Thymus (tissue), 11 donors: ENCODE measurements at regions not wholly inside any gene's neighbourhood (a gene's known extent, or its start where the extent isn't known, plus 50 kb on each side); places are given as distances from the start of the nearest gene placed in this dataset.
"Not testable (repeated sequence)": the region's sequence is repeated elsewhere in the genome, so short reads cannot be mapped to it uniquely, and the experiment has no call there.

Source experiments
- DNase-seq, 9 donors: peaks; one replicate each; pipeline ENCODE4 v3.0.0-alpha.2; 2013; ENCODE audit warnings: low spot score in 9 of 9, low read depth in 6 of 9, missing footprints in 1 of 9
- H3K27ac ChIP-seq, 2 donors: one replicate each; pipeline ENCODE4 v1.5.1; 2013; ENCODE audit warnings: control low read depth in 1 of 2, low read depth in 1 of 2, low read length in 1 of 2, mild to moderate bottlenecking in 1 of 2, moderate library complexity in 1 of 2
- H3K27me3 ChIP-seq, 2 donors: one replicate each; pipeline ENCODE4 v1.5.1; 2013; ENCODE audit warnings: low read length in 1 of 2; ENCODE audit not compliant: control insufficient read depth in 2 of 2, insufficient read depth in 1 of 2
- H3K36me3 ChIP-seq, 2 donors: one replicate each; pipeline ENCODE4 v1.5.1; 2013; ENCODE audit warnings: low read length in 1 of 2, mild to moderate bottlenecking in 1 of 2, moderate library complexity in 1 of 2; ENCODE audit not compliant: control insufficient read depth in 2 of 2, insufficient read depth in 2 of 2
- H3K4me1 ChIP-seq, 2 donors: one replicate each; pipeline ENCODE4 v1.5.1; 2013; ENCODE audit warnings: low read length in 2 of 2; ENCODE audit not compliant: control insufficient read depth in 2 of 2, insufficient read depth in 2 of 2
- H3K4me3 ChIP-seq, 2 donors: one replicate each; pipeline ENCODE4 v1.5.1; 2013; ENCODE audit warnings: low read length in 2 of 2, control low read depth in 1 of 2, mild to moderate bottlenecking in 1 of 2
- H3K9me3 ChIP-seq, 2 donors: one replicate each; pipeline ENCODE4 v1.5.1; 2013; ENCODE audit warnings: low read length in 1 of 2, mild to moderate bottlenecking in 1 of 2; ENCODE audit not compliant: control insufficient read depth in 2 of 2, insufficient read depth in 1 of 2
- WGBS: extraction: QIAGEN DNeasy Blood & Tissue Kit; methylation state at CpG from one replicate; pipeline ENCODE4 v1.1.7; 2013; 5-methylcytosine and 5-hydroxymethylcytosine counted together
- donor health status: healthy.

DNA sequence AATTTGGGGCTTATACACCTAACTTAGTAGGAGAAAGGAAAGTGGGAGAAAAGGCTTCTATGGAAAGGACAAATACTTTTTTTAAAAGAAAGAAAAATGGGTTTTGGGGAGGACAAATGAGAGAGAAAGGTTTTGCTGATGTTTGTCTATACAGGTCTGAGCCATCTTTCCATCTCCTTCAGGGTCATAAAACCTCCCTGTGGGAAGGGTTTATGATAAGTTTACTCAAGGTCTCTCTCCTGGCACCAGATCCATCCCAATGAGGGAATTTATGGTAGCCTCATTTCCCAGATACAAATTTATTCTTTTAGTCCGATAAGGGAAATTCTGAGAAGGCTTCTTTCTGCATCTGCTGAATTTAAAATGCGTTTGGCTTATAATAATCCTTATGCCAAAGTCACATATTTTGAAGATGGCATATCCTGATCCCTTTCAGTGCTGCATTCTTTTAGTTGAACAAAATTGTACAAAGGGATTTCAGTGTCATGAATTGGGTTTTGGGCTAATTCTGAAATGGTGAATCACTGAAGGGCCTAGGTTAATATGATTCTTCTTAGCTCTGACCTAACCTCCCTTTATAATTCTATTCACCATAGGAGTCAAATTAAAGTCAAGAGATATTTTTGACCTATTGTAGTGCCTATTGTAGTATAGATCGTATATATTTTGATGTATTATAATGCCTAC lies 173.5 kb upstream of the DYRK2 start:
- WGBS = 98% methylated on average over 3 of the region's 3 CpGs
- H3K9me3 ChIP-seq = no peaks in the 10 kb centered on the region

GRCh38 chr12:67475725-67476124 lies 172.8 kb upstream of the DYRK2 start:
- no peaks in the 10 kb centered on the region for H3K27me3 ChIP-seq
- H3K36me3 ChIP-seq = no peaks in the 10 kb centered on the region
- WGBS = 96% methylated on average over 2 of the region's 2 CpGs
- no peak overlapping the region for H3K4me3 ChIP-seq
- DNase-seq = no peak
- no peak overlapping the region for H3K27ac ChIP-seq
- no peaks in the 10 kb centered on the region for H3K9me3 ChIP-seq
- H3K4me1 ChIP-seq = peaks cover 0 to 7% of the 10 kb centered on the region in 2 donors

More for the DNA sequence above, 173.5 kb upstream of the DYRK2 start:
- peaks cover 0 to 11% of the 10 kb centered on the region in 2 donors for H3K4me1 ChIP-seq
- H3K27ac ChIP-seq = no peak overlapping the region
- no peaks in the 10 kb centered on the region for H3K27me3 ChIP-seq
- H3K36me3 ChIP-seq = no peaks in the 10 kb centered on the region
- no peak overlapping the region for H3K4me3 ChIP-seq
- no peak for DNase-seq

DNA sequence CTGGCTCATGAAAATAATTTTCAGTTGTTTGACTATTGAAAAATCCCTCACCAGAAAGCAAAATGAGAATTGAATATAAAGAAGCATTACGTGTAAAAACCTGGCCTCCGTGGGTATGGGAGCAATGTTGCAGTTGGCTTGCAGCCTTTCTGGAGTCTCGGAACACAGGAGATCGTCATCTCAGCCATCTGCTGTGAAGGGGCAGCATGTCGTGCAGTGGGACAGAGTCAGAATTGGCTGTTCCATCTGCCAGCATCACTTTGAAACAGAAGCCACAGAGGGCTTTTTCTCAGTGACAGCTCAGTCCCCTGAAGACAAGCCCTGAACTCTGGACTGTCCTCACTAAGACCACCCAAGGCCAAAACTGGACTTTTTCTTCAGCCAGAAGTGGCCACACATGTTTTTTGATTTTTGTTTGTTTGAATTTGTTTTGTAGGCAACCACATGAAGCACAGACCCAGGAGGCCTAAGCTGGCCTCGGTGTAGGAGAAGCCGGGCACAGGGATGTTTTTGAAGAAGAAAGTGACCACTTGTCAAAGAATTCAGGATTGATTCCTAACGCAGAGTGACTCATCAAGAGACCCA lies 170.8 kb upstream of the DYRK2 start:
- Histone ChIP-seq H3K4me3 (no peak overlapping the region), H3K27me3 (no peaks in the 10 kb centered on the region), H3K9me3 (no peaks in the 10 kb centered on the region), H3K4me1 (peaks cover under 1 to 6% of the 10 kb centered on the region in 2 donors), H3K27ac (no peak overlapping the region), H3K36me3 (no peaks in the 10 kb centered on the region)
- 89% methylated on average over 8 of the region's 8 CpGs for WGBS
- DNase-seq = no peak

- no peaks in the 10 kb centered on the region for H3K27me3 ChIP-seq
- H3K4me3 ChIP-seq = no peak overlapping the region
- peak overlapping the region in 1 of 2 donors; percentile 38 for H3K27ac ChIP-seq
- H3K9me3 ChIP-seq = peaks cover 0 to 2% of the 10 kb centered on the region in 2 donors
- WGBS = 14% methylated on average over 6 of the region's 6 CpGs
- peak in 8 of 9 donors; percentile 38 to 87 (median 57) for DNase-seq
- H3K36me3 ChIP-seq = no peaks in the 10 kb centered on the region
- H3K4me1 ChIP-seq = peaks cover 15 to 29% of the 10 kb centered on the region in 2 donors
These were observed 165.5 kb upstream of the DYRK2 start for GRCh38 chr12:67482751-67483661.

GRCh38 chr12:67483871-67484554 lies 164.5 kb upstream of the DYRK2 start:
- no peak overlapping the region for H3K4me3 ChIP-seq
- H3K4me1 ChIP-seq = peaks cover 15 to 29% of the 10 kb centered on the region in 2 donors
- H3K9me3 ChIP-seq = peaks cover 1 to 12% of the 10 kb centered on the region in 2 donors
- 85% methylated on average over 3 of the region's 3 CpGs for WGBS
- H3K27me3 ChIP-seq = no peaks in the 10 kb centered on the region
- DNase-seq = no peak
- no peak overlapping the region for H3K27ac ChIP-seq
- H3K36me3 ChIP-seq = no peaks in the 10 kb centered on the region

- Histone ChIP-seq H3K36me3 (no peaks in the 10 kb centered on the region), H3K27me3 (no peaks in the 10 kb centered on the region), H3K27ac (peak overlapping the region; percentile 3 to 9), H3K4me1 (peaks cover 15 to 29% of the 10 kb centered on the region in 2 donors), H3K4me3 (no peak overlapping the region), H3K9me3 (peaks cover 1 to 15% of the 10 kb centered on the region in 2 donors)
- DNase-seq = peak in 2 of 9 donors; percentile 34 to 52
- WGBS = 86% methylated on average over 4 of the region's 4 CpGs
These were observed 163.6 kb upstream of the DYRK2 start for GRCh38 chr12:67484791-67485480.

DNA sequence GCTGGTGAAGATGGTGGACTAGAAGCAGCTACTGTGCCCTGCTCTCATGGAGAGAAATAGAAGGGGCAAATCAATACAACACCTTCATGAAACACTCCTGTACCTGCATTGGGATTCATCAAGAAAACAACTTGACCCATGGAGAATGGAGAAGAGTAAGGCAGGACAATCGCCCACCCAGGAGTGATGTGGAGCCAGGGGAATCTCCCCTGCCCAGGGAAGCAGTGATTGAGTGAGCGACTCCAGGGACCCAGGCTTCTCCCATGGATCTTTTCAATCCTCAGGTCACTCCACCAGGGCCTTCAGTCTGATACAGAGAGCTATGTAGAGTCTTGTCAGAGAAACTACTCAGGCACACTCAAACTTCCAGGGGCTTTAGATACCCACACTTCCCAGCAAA lies 161.9 kb upstream of the DYRK2 start:
- H3K9me3 ChIP-seq = peaks cover 1 to 22% of the 10 kb centered on the region in 2 donors
- no peak for DNase-seq
- WGBS = 99% methylated on average over 2 of the region's 2 CpGs
- peaks cover 15 to 29% of the 10 kb centered on the region in 2 donors for H3K4me1 ChIP-seq
- no peaks in the 10 kb centered on the region for H3K36me3 ChIP-seq
- H3K4me3 ChIP-seq = no peak overlapping the region
- H3K27ac ChIP-seq = no peak overlapping the region
- no peaks in the 10 kb centered on the region for H3K27me3 ChIP-seq

DNA sequence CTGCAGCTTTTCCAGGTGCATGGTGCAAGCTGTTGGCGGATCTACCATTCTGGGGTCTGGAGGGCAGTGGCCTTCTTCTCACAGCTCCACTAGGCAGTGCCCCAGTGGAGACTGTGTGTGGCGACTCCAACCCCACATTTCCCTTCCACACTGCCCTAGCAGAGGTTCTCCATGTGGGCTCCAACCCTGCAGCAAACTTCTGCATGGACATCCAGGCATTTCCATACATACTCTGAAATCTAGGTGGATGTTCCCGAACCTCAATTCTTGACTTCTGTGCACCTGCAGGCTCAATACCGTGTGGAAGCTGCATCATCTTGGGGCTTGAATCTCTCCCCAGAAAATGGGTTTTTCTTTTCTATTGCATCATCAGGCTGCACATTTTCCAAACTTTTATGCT lies 160.2 kb upstream of the DYRK2 start:
- not testable (repeated sequence) for H3K36me3 ChIP-seq, DNase-seq, H3K27ac ChIP-seq, H3K27me3 ChIP-seq, H3K4me3 ChIP-seq
- H3K4me1 ChIP-seq = peaks cover 8 to 20% of the 10 kb centered on the region in 2 donors
- peaks cover 1 to 22% of the 10 kb centered on the region in 2 donors for H3K9me3 ChIP-seq
- 96% methylated on average over 4 of the region's 4 CpGs for WGBS
